ENCODE measurements at regions not wholly inside any gene's neighbourhood (a gene's known extent, or its start where the extent isn't known, plus 50 kb on each side); places are given as distances from the start of the nearest gene placed in this dataset.

GRCh38 chr10:128867210-128867609, 599.8 kb upstream of the MGMT start (continued):
- no peak for TF ChIP-seq MGA (IDR thresholded peaks at IDR 0.05)
- no peak for TF ChIP-seq KLF6 (CRISPR knock-in tag; IDR thresholded peaks at IDR 0.05; ENCODE audit: borderline replicate concordance)
- TF ChIP-seq ZFP1 (CRISPR knock-in tag; IDR thresholded peaks at IDR 0.05), result no peak
- no peak for TF ChIP-seq HBP1 (CRISPR knock-in tag; IDR thresholded peaks at IDR 0.05)
- no peak for TF ChIP-seq NFYB (IDR thresholded peaks at IDR 0.05; ENCODE audit: extremely low read depth, insufficient read length)

Measured in K562 (cell line).